GF-D8 (cell line): ENCODE measurements at regions not wholly inside any gene's neighbourhood (a gene's known extent, or its start where the extent isn't known, plus 50 kb on each side); places are given as distances from the start of the nearest gene placed in this dataset.
A peak's percentile ranks its signal among the peaks of the same experiment; 100 is the strongest.
"Not testable (repeated sequence)": the region's sequence is repeated elsewhere in the genome, so short reads cannot be mapped to it uniquely, and the experiment has no call there.

ENCODE experiments used
- DNase-seq: peaks from one replicate; lab custom pipeline; 2025; lab: John Stamatoyannopoulos, UW

- no peak for DNase-seq
These were observed 312.0 kb upstream of the TMPRSS15 start for GRCh38 chr21:18715606-18716005.

DNA sequence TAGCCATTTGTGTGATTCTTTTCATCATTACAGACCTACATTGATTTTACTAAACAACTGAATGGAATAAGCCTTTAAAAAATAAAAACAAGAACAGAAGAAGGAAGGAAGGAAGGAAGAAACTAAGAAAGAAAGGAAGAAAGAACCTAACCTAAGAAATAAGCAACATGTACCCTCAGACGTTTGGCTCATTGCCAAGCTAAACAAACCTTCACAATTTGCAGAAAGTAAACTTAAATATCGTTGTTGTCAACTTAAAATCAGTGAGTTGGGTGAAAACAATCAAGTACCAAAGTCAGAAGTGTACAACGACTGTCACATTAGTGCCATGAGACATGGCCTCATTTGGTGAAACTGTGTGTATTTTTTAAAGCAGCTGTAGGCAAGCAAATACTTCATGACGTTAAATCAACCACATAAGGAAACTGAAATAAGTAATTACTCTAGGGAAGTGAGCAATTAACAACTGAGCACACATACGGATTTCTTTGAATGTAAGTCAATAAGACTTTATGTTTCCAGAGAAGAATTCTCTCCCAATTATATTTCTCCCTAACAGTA is 313.1 kb upstream of the TMPRSS15 start:
- no peak for DNase-seq

DNA sequence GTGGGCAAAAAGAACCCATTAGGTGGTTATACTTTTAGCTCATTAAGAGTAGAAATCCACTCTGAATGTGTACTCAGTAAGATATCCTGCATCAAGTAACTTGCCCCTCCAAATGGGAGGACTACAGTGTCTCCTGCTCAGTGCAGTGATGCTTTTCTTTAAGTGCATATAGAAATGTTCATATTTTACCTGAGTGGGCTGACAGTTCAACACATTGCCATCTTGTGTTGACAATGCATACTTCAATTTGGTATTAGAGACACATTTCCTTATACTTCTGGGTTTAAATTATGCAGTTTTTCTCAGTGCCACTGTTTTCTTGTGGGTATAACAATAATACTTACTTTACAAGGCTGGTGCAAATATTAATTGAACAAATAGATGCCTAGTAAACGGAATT is 318.6 kb upstream of the TMPRSS15 start:
- DNase-seq, result no peak

DNA sequence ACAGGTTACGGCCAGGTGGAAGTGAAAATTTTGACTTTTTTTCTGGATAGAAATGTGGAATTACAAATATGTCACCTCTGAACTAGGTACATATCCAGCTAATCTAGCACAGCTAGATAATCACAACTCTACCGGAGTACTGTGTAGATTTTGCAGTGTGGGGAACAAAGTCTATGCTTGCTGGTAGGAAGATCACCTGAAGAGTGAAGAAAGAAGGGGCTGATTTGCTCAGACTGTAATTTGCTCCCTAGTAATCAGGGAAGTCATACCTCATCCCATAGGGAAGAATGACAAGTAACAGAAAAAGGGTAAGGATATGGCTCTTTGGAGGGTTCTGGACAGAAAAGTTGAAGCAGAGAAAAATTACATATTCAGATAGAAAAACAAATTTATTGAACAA is 319.6 kb upstream of the TMPRSS15 start:
- DNase-seq, result no peak

DNA sequence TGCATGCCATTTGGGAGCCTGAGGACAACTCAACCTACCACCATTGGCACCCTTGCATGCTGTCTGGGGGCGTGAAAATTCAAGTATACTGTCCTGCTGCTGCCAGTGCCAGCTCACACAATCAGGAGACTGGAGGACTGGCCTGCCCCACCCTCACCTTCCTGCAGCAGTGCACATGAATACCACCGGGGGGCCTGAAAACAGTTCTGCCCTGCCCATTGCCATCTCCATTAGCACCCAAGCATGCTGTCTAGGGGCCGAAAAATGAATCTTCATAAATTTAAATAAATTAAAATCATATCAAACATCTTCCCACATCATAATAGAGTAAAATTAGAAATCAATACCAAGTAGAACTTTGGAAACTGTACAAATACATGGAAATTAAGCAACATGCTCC is 322.1 kb upstream of the TMPRSS15 start:
- no peak for DNase-seq

GRCh38 chr21:18741954-18742353 is 338.4 kb upstream of the TMPRSS15 start:
- no peak for DNase-seq

DNA sequence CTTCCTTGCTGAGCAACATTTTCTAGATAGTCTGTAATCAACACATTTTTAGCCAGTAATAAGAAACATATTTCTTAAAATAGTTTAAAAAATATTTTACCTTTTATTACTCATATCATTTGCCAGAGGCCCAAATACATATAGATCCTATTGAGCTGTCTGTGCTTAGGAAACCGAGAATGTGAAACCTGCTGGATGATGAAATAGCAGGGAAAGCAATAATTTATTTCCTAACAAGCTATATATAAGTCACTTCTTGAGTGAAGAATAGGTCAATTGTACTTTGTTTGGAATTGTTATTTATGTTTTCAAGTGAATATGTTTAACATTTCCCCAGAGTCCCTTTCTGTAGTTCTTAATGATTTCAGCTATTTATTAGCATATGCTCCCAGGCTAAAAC is 339.9 kb upstream of the TMPRSS15 start:
- no peak for DNase-seq

GRCh38 chr21:18744840-18745239 is 341.3 kb upstream of the TMPRSS15 start:
- DNase-seq, result no peak

DNA sequence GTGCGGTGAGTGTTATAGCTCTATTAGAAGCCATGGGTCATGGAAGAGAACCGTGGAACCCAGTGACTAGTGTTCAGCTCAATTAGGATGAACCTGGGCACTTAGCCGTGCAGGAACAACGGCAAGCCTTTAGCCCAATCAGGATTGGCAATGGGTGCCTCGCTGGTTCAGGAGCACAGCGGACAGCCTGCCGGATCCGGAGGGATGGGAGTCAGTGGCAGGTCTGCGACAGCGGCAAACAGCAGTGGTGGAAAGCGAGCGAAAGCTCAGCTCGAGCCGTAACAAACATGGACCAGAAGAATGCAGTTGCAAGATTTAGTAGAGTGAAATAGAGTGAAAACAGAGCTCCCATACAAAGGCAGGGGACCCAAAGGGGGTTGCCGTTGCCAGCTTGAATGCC is 349.3 kb upstream of the TMPRSS15 start:
- not testable (repeated sequence) for DNase-seq

DNA sequence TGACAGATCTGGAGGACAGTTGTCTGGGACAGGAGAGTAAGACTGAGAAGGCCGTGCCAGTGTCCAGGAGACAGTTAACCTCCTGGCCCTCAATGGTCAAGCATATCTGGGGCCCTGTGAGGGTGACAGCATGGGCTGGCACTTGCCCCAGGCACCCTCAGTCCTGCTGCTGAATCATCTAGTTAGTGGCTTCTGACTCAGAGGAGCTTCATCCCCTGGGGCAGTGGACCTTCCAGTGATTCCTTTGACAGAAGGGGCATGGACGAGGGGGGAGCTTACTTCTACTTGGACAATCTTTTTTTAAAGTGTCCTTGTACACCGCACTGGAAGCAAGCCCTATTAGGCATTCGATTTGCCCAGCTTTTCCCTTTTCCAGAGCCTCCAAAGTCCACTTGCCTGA is 352.7 kb upstream of the TMPRSS15 start:
- DNase-seq, result not testable (repeated sequence)

DNA sequence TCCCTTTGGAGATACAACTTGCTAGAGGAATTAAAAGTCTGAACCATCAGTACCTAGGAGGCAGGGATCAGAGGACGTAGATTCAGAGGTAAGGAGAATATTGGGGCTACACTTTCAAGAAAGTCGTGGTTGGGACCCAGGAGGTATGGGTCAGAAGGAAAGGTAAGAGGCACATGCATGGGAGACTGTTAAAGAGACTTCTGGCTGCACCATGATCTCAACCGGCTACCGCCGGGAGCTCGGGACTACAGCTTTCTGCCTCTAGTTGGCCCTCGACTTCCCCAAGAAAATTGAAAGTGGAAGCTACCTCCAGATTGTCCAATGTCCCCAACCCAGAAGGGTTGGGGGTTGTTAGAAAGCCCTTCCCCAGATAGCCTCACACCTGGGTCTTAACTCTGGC is 355.7 kb upstream of the TMPRSS15 start:
- no peak for DNase-seq

DNA sequence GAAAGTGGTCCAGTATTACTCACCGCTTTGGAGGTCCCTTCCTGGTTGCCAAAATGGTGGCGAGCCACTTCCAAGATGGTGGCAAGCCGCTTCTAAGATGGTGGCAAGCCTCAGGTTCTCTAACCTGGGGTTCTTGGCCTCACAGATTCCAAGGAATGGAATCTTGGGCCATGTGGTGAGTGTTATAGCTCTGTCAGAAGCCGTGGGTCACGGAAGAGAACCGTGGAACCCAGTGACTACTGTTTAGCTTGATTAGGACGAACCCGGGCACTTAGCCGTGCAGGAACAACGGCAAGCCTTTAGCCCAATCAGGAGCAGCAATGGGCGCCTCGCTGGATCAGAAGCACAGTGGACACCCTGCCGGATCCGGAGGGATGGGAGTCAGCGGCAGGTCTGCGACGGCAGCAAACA is 356.2 kb upstream of the TMPRSS15 start:
- DNase-seq, result no peak

DNA sequence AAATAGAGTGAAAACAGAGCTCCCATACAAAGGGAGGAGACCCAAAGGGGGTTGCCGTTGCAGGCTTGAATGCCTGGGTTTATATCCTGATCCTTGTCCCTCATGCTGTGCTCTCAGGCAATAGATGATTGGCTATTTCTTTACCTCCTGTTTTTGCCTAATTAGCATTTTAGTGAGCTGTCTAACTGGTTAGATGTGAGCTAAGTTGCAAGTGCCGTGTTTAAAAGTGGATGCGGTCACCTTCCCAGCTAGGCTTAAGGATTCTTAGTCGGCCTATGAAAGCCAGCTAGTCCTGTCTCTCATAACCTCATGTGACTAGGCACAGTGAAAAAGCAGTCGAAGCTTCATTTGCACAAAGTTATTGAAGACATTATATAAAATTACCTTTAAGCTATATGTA is 356.7 kb upstream of the TMPRSS15 start:
- DNase-seq, result no peak

DNA sequence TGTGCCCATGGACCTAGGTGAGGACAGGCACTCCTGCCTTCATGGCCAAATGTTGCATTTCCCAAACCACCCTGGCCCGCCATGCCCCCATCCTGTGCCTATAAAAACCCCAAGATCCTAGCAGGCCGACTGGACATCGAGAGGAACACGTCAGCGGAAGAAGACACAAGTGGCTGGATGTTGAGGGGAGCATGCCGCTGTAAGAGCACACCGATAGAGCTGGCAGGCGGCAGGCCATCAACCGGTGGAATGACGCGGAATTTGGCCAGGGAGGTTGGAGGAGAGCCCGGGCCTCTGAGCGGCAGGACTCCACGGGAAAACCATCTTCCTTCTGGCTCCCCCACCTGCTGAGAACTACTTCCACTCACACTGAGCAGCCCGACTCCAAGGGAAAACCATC is 361.1 kb upstream of the TMPRSS15 start:
- no peak for DNase-seq

DNA sequence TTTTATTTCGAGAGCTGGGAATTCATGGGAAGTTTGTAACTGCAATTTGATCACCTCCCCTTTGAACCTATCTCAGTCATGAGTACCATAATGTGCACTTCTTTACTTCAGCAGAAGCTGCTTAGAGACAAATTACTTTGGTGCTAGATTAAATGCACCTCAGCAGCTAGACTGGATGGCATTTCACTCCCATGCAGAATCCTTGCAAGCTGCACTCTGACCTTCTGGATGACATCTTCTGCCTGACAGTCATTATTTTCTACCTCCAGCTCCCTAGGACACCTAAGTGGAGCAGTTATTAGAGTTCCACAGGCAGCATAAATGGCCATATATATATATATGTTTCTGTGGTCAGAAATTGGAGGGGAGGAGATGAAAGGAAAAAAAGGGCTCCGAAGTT is 366.0 kb upstream of the TMPRSS15 start:
- DNase-seq, result no peak

GRCh38 chr21:18771845-18772380 is 368.3 kb upstream of the TMPRSS15 start:
- peak; percentile 56 for DNase-seq

GRCh38 chr21:18772404-18772803 is 368.8 kb upstream of the TMPRSS15 start:
- no peak for DNase-seq

DNA sequence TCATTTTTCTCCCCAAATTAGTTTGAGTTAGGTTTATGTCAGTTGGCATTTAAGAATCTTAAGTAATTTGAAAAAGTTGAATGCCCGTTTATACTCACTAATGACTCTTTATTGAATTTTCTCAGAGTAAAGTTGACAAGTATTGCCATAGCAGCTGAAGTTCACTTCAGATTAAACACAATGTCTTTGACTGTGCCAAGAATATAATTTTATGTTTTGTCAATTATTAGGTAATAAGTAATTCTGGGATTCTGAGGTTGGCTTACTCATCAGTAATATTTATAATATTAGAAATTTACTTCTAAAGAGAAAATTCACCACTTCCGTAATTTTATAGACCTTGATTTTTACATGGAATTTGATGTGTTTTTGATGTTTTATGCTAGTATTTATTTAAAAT is 369.3 kb upstream of the TMPRSS15 start:
- no peak for DNase-seq

GRCh38 chr21:18776936-18777335 is 373.4 kb upstream of the TMPRSS15 start:
- DNase-seq, result no peak

DNA sequence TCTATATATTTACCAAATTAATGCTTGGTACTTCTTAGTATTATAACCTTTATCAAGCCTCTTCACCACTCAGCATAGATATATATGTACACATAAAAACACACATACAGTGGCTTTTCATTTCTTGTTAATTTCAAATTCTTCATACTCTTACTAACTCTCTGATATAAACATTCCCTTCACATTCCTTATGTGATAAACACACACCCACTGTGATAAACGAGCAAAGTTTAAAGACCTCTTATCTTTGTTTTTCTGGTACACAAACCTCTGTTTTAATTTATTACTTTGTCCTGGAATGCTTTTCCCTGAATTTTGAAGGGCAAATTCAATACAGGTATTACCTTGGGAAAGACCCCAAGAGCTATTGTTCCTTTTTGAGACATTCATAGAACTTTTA is 379.1 kb upstream of the TMPRSS15 start:
- DNase-seq, result no peak

DNA sequence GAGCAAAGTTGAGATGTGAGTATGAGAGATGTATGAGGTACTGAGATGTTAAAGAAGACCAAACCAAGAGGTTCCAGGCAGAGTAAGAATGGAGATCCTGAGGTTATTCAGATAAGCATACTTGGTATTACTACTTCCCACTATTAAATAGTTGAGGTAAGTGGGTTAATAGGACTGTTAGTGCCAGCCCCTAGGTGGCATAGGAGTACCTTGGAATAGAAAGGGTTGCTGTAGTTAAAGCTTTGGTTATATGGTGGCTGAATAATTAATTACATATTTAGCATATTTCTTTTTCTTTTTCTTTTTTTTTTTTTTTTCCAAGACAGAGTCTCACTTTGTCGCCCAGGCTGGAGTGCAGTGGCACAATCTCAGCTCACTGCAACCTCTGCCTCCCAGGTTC is 397.9 kb upstream of the TMPRSS15 start:
- DNase-seq, result no peak

GRCh38 chr21:18803624-18804023 is 400.0 kb upstream of the TMPRSS15 start:
- no peak for DNase-seq

DNA sequence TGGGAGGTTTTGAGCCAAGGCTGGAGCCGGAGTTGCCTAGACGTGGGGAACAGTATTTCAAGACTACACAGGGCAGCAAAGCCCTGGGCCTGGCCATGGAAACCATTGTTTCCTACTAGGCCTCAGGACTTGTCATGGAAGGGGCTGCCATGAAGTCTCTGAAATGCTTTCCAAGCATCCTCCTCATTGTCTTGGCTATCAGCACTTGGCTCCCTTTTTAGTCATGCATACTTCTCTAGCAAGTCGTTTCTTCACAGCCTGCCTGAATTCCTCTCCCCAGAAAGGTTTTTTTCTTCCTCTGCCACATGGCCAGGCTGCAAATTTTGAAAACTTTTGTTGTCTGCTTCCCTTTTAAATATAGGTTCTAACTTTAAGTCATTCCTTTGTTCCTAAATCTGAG is 406.6 kb upstream of the TMPRSS15 start:
- DNase-seq, result no peak

DNA sequence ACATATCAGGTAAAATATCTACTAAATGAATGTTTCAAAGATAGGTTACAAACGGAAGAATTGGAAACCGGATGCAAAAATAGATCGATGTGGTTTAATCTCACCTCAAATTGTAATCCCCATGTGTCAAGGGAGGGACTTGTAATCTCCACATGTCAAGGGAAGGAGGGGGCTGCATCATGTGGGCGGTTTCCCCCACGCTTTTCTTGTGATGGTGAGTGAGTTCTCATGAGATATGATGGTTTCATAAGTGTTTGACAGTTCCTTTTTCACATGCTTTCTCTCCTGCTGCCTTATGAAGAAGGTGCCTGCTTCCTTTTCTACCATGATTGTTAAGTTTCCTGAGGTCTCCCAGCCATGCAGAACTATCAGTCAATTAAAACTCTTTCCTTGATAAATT is 408.7 kb upstream of the TMPRSS15 start:
- peak; percentile 78 for DNase-seq

- no peak for DNase-seq
These were observed 415.9 kb upstream of the TMPRSS15 start for GRCh38 chr21:18819507-18819906.
